ENCODE measurements at regions not wholly inside any gene's neighbourhood (a gene's known extent, or its start where the extent isn't known, plus 50 kb on each side); places are given as distances from the start of the nearest gene placed in this dataset.

GRCh38 chr22:49597428-49598039 lies 230.1 kb downstream of the BRD1 start:
- Histone ChIP-seq H3K36me3 (ENCODE audit: control insufficient read depth in 1 of 2, insufficient read depth in 2 of 2, low read length in 2 of 2) (no peaks in the 10 kb centered on the region), H3K27me3 (ENCODE audit: low read depth, low read length) (no peaks in the 10 kb centered on the region), H3K27ac (ENCODE audit: low read length) (no peak overlapping the region), H3K4me3 (ENCODE audit: low read depth in 1 of 2, low read length in 2 of 2) (no peak overlapping the region), H3K4me1 (ENCODE audit: control insufficient read depth in 1 of 2, insufficient read depth in 2 of 2, low read length in 2 of 2) (no peaks in the 10 kb centered on the region), H3K9me3 (ENCODE audit: control insufficient read depth in 1 of 2, low read length in 2 of 2) (peaks cover 0 to 21% of the 10 kb centered on the region in 2 donors)

DNA sequence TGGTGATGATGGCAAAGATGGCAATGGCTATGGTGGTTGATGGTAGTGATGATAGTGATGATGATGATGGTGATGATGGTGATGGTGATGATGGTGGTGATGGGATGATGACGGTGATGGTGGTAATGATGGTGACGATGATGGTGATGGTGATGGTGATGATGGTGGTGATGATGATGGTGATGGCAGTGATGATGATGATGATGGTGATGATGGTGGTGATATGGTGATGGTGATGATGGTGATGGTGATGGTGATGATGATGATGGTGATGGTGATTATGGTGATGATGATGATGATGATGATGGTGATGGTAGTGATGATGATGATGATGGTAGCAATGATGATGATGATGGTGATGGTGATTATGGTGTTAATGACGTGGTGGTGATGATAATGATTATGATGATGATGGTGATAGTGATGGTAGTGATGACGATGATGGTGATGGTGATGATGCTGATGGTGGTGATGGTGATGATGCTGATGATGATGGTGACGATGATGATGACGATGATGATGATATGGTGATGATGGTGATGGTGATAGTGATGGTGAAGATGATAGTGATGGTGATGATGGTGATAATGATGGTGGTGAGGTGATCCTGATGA lies 232.1 kb downstream of the BRD1 start:
- H3K36me3 ChIP-seq (ENCODE audit: control insufficient read depth in 1 of 2, insufficient read depth in 2 of 2, low read length in 2 of 2): no peaks in the 10 kb centered on the region
- no peaks in the 10 kb centered on the region for H3K27me3 ChIP-seq (ENCODE audit: low read depth, low read length)
- H3K4me3 ChIP-seq (ENCODE audit: low read depth in 1 of 2, low read length in 2 of 2): no peak overlapping the region
- H3K9me3 ChIP-seq (ENCODE audit: control insufficient read depth in 1 of 2, low read length in 2 of 2): peaks cover 0 to 21% of the 10 kb centered on the region in 2 donors
- no peak overlapping the region for H3K27ac ChIP-seq (ENCODE audit: low read length)
- no peaks in the 10 kb centered on the region for H3K4me1 ChIP-seq (ENCODE audit: control insufficient read depth in 1 of 2, insufficient read depth in 2 of 2, low read length in 2 of 2)

DNA sequence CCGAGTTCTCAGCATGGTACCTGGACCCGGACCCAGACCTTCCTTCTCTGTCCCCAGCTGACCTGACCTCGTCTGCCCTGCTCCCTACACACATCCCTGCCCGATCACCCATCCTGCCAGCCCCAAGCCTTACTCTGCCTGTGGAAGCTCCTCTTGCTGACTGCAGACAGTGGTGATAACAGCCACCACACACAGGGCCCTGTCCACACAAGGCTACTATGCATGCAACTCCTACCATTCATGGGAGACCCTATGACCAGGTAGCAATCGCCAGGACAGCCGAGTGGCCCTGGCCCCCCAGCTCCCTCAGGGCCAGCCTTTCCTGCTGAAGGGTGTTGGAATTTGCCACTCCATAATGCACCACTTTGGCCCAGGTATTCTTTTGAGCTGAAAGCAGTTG lies 233.6 kb downstream of the BRD1 start:
- no peak overlapping the region for H3K4me3 ChIP-seq (ENCODE audit: low read depth in 1 of 2, low read length in 2 of 2)
- peaks cover 0 to 21% of the 10 kb centered on the region in 2 donors for H3K9me3 ChIP-seq (ENCODE audit: control insufficient read depth in 1 of 2, low read length in 2 of 2)
- no peaks in the 10 kb centered on the region for H3K27me3 ChIP-seq (ENCODE audit: low read depth, low read length)
- H3K27ac ChIP-seq (ENCODE audit: low read length): no peak overlapping the region
- H3K4me1 ChIP-seq (ENCODE audit: control insufficient read depth in 1 of 2, insufficient read depth in 2 of 2, low read length in 2 of 2): no peaks in the 10 kb centered on the region
- no peaks in the 10 kb centered on the region for H3K36me3 ChIP-seq (ENCODE audit: control insufficient read depth in 1 of 2, insufficient read depth in 2 of 2, low read length in 2 of 2)

GRCh38 chr22:49593509-49593908 lies 234.2 kb downstream of the BRD1 start:
- Histone ChIP-seq H3K4me1 (ENCODE audit: control insufficient read depth in 1 of 2, insufficient read depth in 2 of 2, low read length in 2 of 2) (no peaks in the 10 kb centered on the region), H3K27ac (ENCODE audit: low read length) (no peak overlapping the region), H3K36me3 (ENCODE audit: control insufficient read depth in 1 of 2, insufficient read depth in 2 of 2, low read length in 2 of 2) (no peaks in the 10 kb centered on the region), H3K27me3 (ENCODE audit: low read depth, low read length) (no peaks in the 10 kb centered on the region), H3K9me3 (ENCODE audit: control insufficient read depth in 1 of 2, low read length in 2 of 2) (peaks cover 0 to 21% of the 10 kb centered on the region in 2 donors), H3K4me3 (ENCODE audit: low read depth in 1 of 2, low read length in 2 of 2) (no peak overlapping the region)

GRCh38 chr22:49592780-49593501 lies 234.7 kb downstream of the BRD1 start:
- Histone ChIP-seq H3K9me3 (ENCODE audit: control insufficient read depth in 1 of 2, low read length in 2 of 2) (peaks cover 0 to 21% of the 10 kb centered on the region in 2 donors), H3K4me1 (ENCODE audit: control insufficient read depth in 1 of 2, insufficient read depth in 2 of 2, low read length in 2 of 2) (no peaks in the 10 kb centered on the region), H3K4me3 (ENCODE audit: low read depth in 1 of 2, low read length in 2 of 2) (no peak overlapping the region), H3K27ac (ENCODE audit: low read length) (no peak overlapping the region), H3K36me3 (ENCODE audit: control insufficient read depth in 1 of 2, insufficient read depth in 2 of 2, low read length in 2 of 2) (no peaks in the 10 kb centered on the region), H3K27me3 (ENCODE audit: low read depth, low read length) (no peaks in the 10 kb centered on the region)

- Histone ChIP-seq H3K4me3 (ENCODE audit: low read depth in 1 of 2, low read length in 2 of 2) (no peak overlapping the region), H3K36me3 (ENCODE audit: control insufficient read depth in 1 of 2, insufficient read depth in 2 of 2, low read length in 2 of 2) (no peaks in the 10 kb centered on the region), H3K9me3 (ENCODE audit: control insufficient read depth in 1 of 2, low read length in 2 of 2) (peaks cover 0 to 15% of the 10 kb centered on the region in 2 donors), H3K27ac (ENCODE audit: low read length) (no peak overlapping the region), H3K27me3 (ENCODE audit: low read depth, low read length) (no peaks in the 10 kb centered on the region), H3K4me1 (ENCODE audit: control insufficient read depth in 1 of 2, insufficient read depth in 2 of 2, low read length in 2 of 2) (no peaks in the 10 kb centered on the region)
Observed at GRCh38 chr22:49590851-49591445, 236.7 kb downstream of the BRD1 start.

DNA sequence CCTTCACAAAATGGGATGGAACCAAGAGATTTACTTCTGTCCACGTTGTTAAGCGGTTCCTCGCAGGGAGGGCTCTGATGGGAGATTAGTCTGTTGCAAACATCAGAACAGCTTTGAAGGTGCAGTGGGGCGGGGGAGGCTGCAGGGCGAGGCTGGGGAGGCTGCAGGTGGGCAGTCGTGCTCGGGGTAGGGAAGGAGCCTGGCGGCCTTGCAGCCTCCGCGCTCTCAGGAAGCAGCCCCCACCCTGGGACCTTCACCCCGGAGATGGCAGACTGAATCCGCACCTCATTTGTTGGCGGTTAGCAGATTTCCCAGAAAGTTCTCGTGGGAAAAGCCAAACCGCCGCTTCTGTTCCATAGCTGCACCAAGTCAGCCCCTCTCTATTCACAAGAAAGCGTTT lies 237.3 kb downstream of the BRD1 start:
- H3K27ac ChIP-seq (ENCODE audit: low read length): no peak overlapping the region
- no peaks in the 10 kb centered on the region for H3K4me1 ChIP-seq (ENCODE audit: control insufficient read depth in 1 of 2, insufficient read depth in 2 of 2, low read length in 2 of 2)
- no peaks in the 10 kb centered on the region for H3K27me3 ChIP-seq (ENCODE audit: low read depth, low read length)
- H3K9me3 ChIP-seq (ENCODE audit: control insufficient read depth in 1 of 2, low read length in 2 of 2): peaks cover 0 to 14% of the 10 kb centered on the region in 2 donors
- H3K36me3 ChIP-seq (ENCODE audit: control insufficient read depth in 1 of 2, insufficient read depth in 2 of 2, low read length in 2 of 2): no peaks in the 10 kb centered on the region
- no peak overlapping the region for H3K4me3 ChIP-seq (ENCODE audit: low read depth in 1 of 2, low read length in 2 of 2)

DNA sequence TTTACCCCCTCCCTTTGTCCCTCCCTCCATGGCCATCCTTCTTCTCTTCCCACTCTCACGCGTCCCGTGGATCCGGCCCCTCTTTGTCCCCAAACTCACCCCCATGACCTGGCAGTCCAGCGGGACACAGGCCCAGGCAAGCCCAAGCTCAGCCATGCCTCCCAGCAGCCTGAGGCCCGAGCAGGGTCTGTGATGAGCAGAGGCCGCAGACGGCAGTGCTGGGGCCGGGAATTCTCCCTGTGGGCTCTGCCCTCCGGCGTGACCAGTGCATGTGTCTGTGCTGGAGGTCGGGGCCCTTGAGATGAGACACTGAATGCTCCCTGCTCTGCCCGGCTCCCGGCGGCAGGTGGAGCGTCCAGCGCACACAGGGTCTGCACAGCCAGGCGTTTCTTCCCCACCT lies 237.9 kb downstream of the BRD1 start:
- Histone ChIP-seq H3K4me1 (ENCODE audit: control insufficient read depth in 1 of 2, insufficient read depth in 2 of 2, low read length in 2 of 2) (no peaks in the 10 kb centered on the region), H3K27ac (ENCODE audit: low read length) (no peak overlapping the region), H3K27me3 (ENCODE audit: low read depth, low read length) (no peaks in the 10 kb centered on the region), H3K36me3 (ENCODE audit: control insufficient read depth in 1 of 2, insufficient read depth in 2 of 2, low read length in 2 of 2) (no peaks in the 10 kb centered on the region), H3K9me3 (ENCODE audit: control insufficient read depth in 1 of 2, low read length in 2 of 2) (peaks cover 0 to 9% of the 10 kb centered on the region in 2 donors), H3K4me3 (ENCODE audit: low read depth in 1 of 2, low read length in 2 of 2) (no peak overlapping the region)

- H3K9me3 ChIP-seq (ENCODE audit: control insufficient read depth in 1 of 2, low read length in 2 of 2): peaks cover 0 to 5% of the 10 kb centered on the region in 2 donors
- H3K36me3 ChIP-seq (ENCODE audit: control insufficient read depth in 1 of 2, insufficient read depth in 2 of 2, low read length in 2 of 2): no peaks in the 10 kb centered on the region
- no peaks in the 10 kb centered on the region for H3K27me3 ChIP-seq (ENCODE audit: low read depth, low read length)
Observed at GRCh38 chr22:49589301-49589700, 238.4 kb downstream of the BRD1 start.

GRCh38 chr22:49588739-49589138 lies 238.9 kb downstream of the BRD1 start:
- Histone ChIP-seq H3K27ac (ENCODE audit: low read length) (no peak overlapping the region), H3K36me3 (ENCODE audit: control insufficient read depth in 1 of 2, insufficient read depth in 2 of 2, low read length in 2 of 2) (no peaks in the 10 kb centered on the region), H3K27me3 (ENCODE audit: low read depth, low read length) (no peaks in the 10 kb centered on the region)

More at GRCh38 chr22:49589301-49589700, 238.4 kb downstream of the BRD1 start:
- H3K4me3 ChIP-seq (ENCODE audit: low read depth in 1 of 2, low read length in 2 of 2): no peak overlapping the region
- H3K27ac ChIP-seq (ENCODE audit: low read length): no peak overlapping the region
- no peaks in the 10 kb centered on the region for H3K4me1 ChIP-seq (ENCODE audit: control insufficient read depth in 1 of 2, insufficient read depth in 2 of 2, low read length in 2 of 2)

GRCh38 chr22:49587987-49588386 lies 239.7 kb downstream of the BRD1 start:
- Histone ChIP-seq H3K27ac (ENCODE audit: low read length) (no peak overlapping the region), H3K4me1 (ENCODE audit: control insufficient read depth in 1 of 2, insufficient read depth in 2 of 2, low read length in 2 of 2) (no peaks in the 10 kb centered on the region), H3K36me3 (ENCODE audit: control insufficient read depth in 1 of 2, insufficient read depth in 2 of 2, low read length in 2 of 2) (no peaks in the 10 kb centered on the region), H3K4me3 (ENCODE audit: low read depth in 1 of 2, low read length in 2 of 2) (no peak overlapping the region), H3K9me3 (ENCODE audit: control insufficient read depth in 1 of 2, low read length in 2 of 2) (no peaks in the 10 kb centered on the region), H3K27me3 (ENCODE audit: low read depth, low read length) (no peaks in the 10 kb centered on the region)

More at GRCh38 chr22:49588739-49589138, 238.9 kb downstream of the BRD1 start:
- Histone ChIP-seq H3K9me3 (ENCODE audit: control insufficient read depth in 1 of 2, low read length in 2 of 2) (no peaks in the 10 kb centered on the region), H3K4me3 (ENCODE audit: low read depth in 1 of 2, low read length in 2 of 2) (no peak overlapping the region), H3K4me1 (ENCODE audit: control insufficient read depth in 1 of 2, insufficient read depth in 2 of 2, low read length in 2 of 2) (no peaks in the 10 kb centered on the region)

All from muscle layer of duodenum (tissue), 2 donors.